Activated B cell treated with CpG ODN at 0.5 μM for 24 hours (primary cell): ENCODE measurements at regions not wholly inside any gene's neighbourhood (a gene's known extent, or its start where the extent isn't known, plus 50 kb on each side); places are given as distances from the start of the nearest gene placed in this dataset.
"Not testable (repeated sequence)": the region's sequence is repeated elsewhere in the genome, so short reads cannot be mapped to it uniquely, and the experiment has no call there.

Experiments used
- ATAC-seq: fragments of 200-7000 bp; cut with Tn5 transposase; one replicate; pipeline ENCODE4 v1.10.0; 2021; ENCODE audit warnings: low read depth, mild to moderate bottlenecking, moderate library complexity
- CTCF ChIA-PET: fragments of 350-600 bp; sonication (Branson Sonifier 250); formaldehyde crosslinking; loops from one replicate; lab custom pipeline; 2021; ENCODE audit warnings: antibody characterized with exemption; lab: Charles Lee
- POLR2A ChIA-PET: fragments of 350-600 bp; sonication (Branson Sonifier 250); formaldehyde crosslinking; loops from one replicate; lab custom pipeline; 2021; ENCODE audit warnings: antibody characterized with exemption; lab: Charles Lee
- DNase-seq: peaks from one replicate; pipeline ENCODE4 v3.0.0; 2022
- H3K27ac Mint-ChIP-seq: one replicate; pipeline ENCODE4 v1.8.0; 2020; ENCODE audit warnings: mixed read lengths
- H3K27me3 Mint-ChIP-seq: one replicate; pipeline ENCODE4 v1.8.0; 2021; ENCODE audit warnings: mixed read lengths
- H3K36me3 Mint-ChIP-seq: one replicate; pipeline ENCODE4 v1.8.0; 2021; ENCODE audit warnings: low read depth, mixed read lengths
- H3K4me1 Mint-ChIP-seq: one replicate; pipeline ENCODE4 v1.8.0; 2021; ENCODE audit warnings: mixed read lengths
- H3K4me3 Mint-ChIP-seq: one replicate; pipeline ENCODE4 v1.8.0; 2020; ENCODE audit warnings: mild to moderate bottlenecking, mixed read lengths
- H3K9me3 Mint-ChIP-seq: one replicate; pipeline ENCODE4 v1.8.0; 2020; ENCODE audit warnings: mixed read lengths
- CTCF ChIP-seq: fragments of 200-600 bp; IDR thresholded peaks from one replicate; pipeline ENCODE4 v1.8.0; 2022; ENCODE audit warnings: antibody characterized with exemption, mild to moderate bottlenecking
- intact Hi-C: fragments of 100-400 bp; cut with micrococcal nuclease; formaldehyde crosslinking; loops from one replicate; pipeline ENCODE4 v1.15.1; 2024

DNA sequence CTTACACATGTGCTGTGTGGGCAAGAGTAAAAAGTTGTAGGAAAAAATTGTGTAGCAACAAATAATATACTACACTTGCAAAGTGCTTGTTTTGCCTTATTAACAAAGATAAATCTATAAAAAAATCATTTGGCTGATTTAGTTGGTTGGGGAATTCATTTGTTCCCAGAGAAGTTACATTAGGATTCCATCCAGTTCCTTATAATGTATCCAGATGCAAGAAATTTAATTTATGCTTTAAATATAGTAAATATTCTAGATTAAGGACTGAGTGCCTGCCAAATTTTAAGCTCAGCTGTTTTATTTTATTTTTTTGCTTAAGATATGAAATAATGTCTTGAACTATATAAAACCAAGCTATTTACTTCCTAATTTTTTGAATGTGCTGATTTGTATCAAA, 1169.9 kb downstream of the NXPH1 start:
- no peak for ATAC-seq

GRCh38 chr7:9608560-9608959, 1175.2 kb downstream of the NXPH1 start:
- H3K4me3 Mint-ChIP-seq: no peak overlapping the region
- ChIA-PET POLR2A (no interaction called here), CTCF (no interaction called here)
- H3K9me3 Mint-ChIP-seq: peaks cover 11% of the 10 kb centered on the region
- DNase-seq (no peak), ATAC-seq (no peak)
- no peaks in the 10 kb centered on the region for H3K4me1 Mint-ChIP-seq
- no peaks in the 10 kb centered on the region for H3K36me3 Mint-ChIP-seq
- no peak for TF ChIP-seq CTCF
- no peaks in the 10 kb centered on the region for H3K27me3 Mint-ChIP-seq
- H3K27ac Mint-ChIP-seq: no peak overlapping the region
- intact Hi-C loops: no loop called here

More for the DNA sequence above, 1169.9 kb downstream of the NXPH1 start:
- TF ChIP-seq CTCF: no peak
- intact Hi-C loops: no loop called here
- no peak for DNase-seq
- Mint-ChIP-seq H3K4me3 (no peak overlapping the region), H3K9me3 (peaks cover 9% of the 10 kb centered on the region), H3K27me3 (no peaks in the 10 kb centered on the region), H3K36me3 (no peaks in the 10 kb centered on the region), H3K27ac (no peak overlapping the region), H3K4me1 (no peaks in the 10 kb centered on the region)
- ChIA-PET CTCF (no interaction called here), POLR2A (no interaction called here)

DNA sequence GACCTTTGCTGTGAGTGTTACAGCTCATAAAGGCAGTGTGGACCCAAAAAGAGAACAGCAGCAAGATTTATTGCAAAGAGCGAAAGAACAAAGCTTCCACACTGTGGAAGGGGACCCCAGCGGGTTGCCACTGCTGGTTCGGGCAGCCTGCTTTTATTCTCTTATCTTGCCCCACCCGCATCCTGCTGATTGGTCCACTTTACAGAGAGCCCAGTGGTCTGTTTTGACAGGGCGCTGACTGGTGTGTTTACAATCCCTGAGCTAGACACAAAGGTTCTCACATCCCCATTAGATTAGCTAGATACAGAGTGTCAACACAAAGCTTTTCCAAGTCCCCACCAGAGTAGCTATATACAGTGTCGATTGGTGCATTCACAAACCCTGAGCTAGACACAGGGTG, 1187.5 kb downstream of the NXPH1 start:
- H3K4me1 Mint-ChIP-seq, ATAC-seq, H3K4me3 Mint-ChIP-seq, H3K27me3 Mint-ChIP-seq, DNase-seq, intact Hi-C loops, H3K36me3 Mint-ChIP-seq, POLR2A ChIA-PET, H3K27ac Mint-ChIP-seq, CTCF ChIA-PET, H3K9me3 Mint-ChIP-seq: not testable (repeated sequence)

- H3K4me1 Mint-ChIP-seq, H3K27me3 Mint-ChIP-seq, POLR2A ChIA-PET, H3K27ac Mint-ChIP-seq, DNase-seq, intact Hi-C loops, ATAC-seq, CTCF ChIA-PET, H3K36me3 Mint-ChIP-seq, H3K4me3 Mint-ChIP-seq: not testable (repeated sequence)
- H3K9me3 Mint-ChIP-seq: peaks cover 13% of the 10 kb centered on the region
Observed at GRCh38 chr7:9621306-9621902, 1188.0 kb downstream of the NXPH1 start.

- intact Hi-C loops: no loop called here
- ChIA-PET CTCF (no interaction called here), POLR2A (no interaction called here)
- no peaks in the 10 kb centered on the region for H3K27me3 Mint-ChIP-seq
- H3K9me3 Mint-ChIP-seq: peaks cover 10% of the 10 kb centered on the region
- no peaks in the 10 kb centered on the region for H3K36me3 Mint-ChIP-seq
- no peak overlapping the region for H3K27ac Mint-ChIP-seq
- no peak for TF ChIP-seq CTCF
- DNase-seq (no peak), ATAC-seq (no peak)
- H3K4me3 Mint-ChIP-seq: no peak overlapping the region
- no peaks in the 10 kb centered on the region for H3K4me1 Mint-ChIP-seq
Observed at GRCh38 chr7:9621927-9622326, 1188.5 kb downstream of the NXPH1 start.

DNA sequence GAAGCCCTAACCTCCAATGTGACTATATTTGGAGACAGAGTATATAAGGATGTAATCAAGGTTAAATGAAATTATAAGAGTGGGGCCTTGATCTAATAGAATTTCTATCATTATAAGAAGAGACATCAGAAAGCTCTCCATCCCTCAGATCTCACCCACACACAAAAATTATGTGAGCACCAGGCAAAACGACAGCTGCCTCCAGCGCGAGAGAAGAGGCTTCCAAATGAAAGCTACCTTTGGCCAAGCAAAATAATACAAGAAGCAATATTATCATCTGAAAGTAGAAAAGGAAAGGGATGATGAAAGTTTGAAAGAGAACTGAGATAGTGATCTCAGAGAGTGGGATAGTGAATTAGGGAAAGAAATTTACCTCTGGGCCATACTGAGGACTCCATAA, 1192.5 kb downstream of the NXPH1 start:
- intact Hi-C loops: no loop called here
- no peaks in the 10 kb centered on the region for H3K4me1 Mint-ChIP-seq
- CTCF ChIA-PET: no interaction called here
- H3K4me3 Mint-ChIP-seq: no peak overlapping the region
- no peaks in the 10 kb centered on the region for H3K36me3 Mint-ChIP-seq
- POLR2A ChIA-PET: no interaction called here
- TF ChIP-seq CTCF: no peak
- no peak for ATAC-seq
- H3K9me3 Mint-ChIP-seq: peaks cover 8% of the 10 kb centered on the region
- DNase-seq: no peak
- H3K27me3 Mint-ChIP-seq: no peaks in the 10 kb centered on the region
- no peak overlapping the region for H3K27ac Mint-ChIP-seq
